GM21423 (cell line): ENCODE measurements at regions not wholly inside any gene's neighbourhood (a gene's known extent, or its start where the extent isn't known, plus 50 kb on each side); places are given as distances from the start of the nearest gene placed in this dataset.
"Not testable (repeated sequence)": the region's sequence is repeated elsewhere in the genome, so short reads cannot be mapped to it uniquely, and the experiment has no call there.

Experiments
- ATAC-seq: cut with Tn5 transposase; IDR thresholded peaks from one replicate; pipeline ENCODE4 v1.9.1; 2021; ENCODE audit warnings: mild to moderate bottlenecking, moderate library complexity; ENCODE audit not compliant: unreplicated experiment

- ATAC-seq, result not testable (repeated sequence)
Measured at GRCh38 chr15:21024235-21024987, 158.3 kb upstream of the POTEB2 start.

GRCh38 chr15:21018176-21018575, 152.1 kb upstream of the POTEB2 start:
- not testable (repeated sequence) for ATAC-seq

- not testable (repeated sequence) for ATAC-seq
Measured at GRCh38 chr15:21017326-21017725, 151.2 kb upstream of the POTEB2 start.

- ATAC-seq, result not testable (repeated sequence)
Measured at GRCh38 chr15:21016589-21016988, 150.5 kb upstream of the POTEB2 start.

- not testable (repeated sequence) for ATAC-seq
Measured at GRCh38 chr15:21015171-21015570, 149.1 kb upstream of the POTEB2 start.

- not testable (repeated sequence) for ATAC-seq
Measured at GRCh38 chr15:21013308-21013707, 147.2 kb upstream of the POTEB2 start.

GRCh38 chr15:21009651-21010050, 143.5 kb upstream of the POTEB2 start:
- not testable (repeated sequence) for ATAC-seq

- not testable (repeated sequence) for ATAC-seq
Measured at GRCh38 chr15:21003459-21003858, 137.3 kb upstream of the POTEB2 start.

- not testable (repeated sequence) for ATAC-seq
Measured at GRCh38 chr15:21001950-21002349, 135.8 kb upstream of the POTEB2 start.

- ATAC-seq, result not testable (repeated sequence)
Measured at GRCh38 chr15:20991691-20992090, 125.6 kb upstream of the POTEB2 start.

GRCh38 chr15:20991253-20991652, 125.1 kb upstream of the POTEB2 start:
- not testable (repeated sequence) for ATAC-seq

- not testable (repeated sequence) for ATAC-seq
Measured at GRCh38 chr15:20986775-20987174, 120.7 kb upstream of the POTEB2 start.

- ATAC-seq, result peak; percentile 99
Measured at GRCh38 chr15:20978057-20978456, 111.9 kb upstream of the POTEB2 start.

GRCh38 chr15:20972762-20973161, 106.6 kb upstream of the POTEB2 start:
- not testable (repeated sequence) for ATAC-seq

GRCh38 chr15:20959299-20959698, 93.2 kb upstream of the POTEB2 start:
- ATAC-seq, result not testable (repeated sequence)

- not testable (repeated sequence) for ATAC-seq
Measured at GRCh38 chr15:20929322-20929721, 63.2 kb upstream of the POTEB2 start.
